ENCODE measurements at regions not wholly inside any gene's neighbourhood (a gene's known extent, or its start where the extent isn't known, plus 50 kb on each side); places are given as distances from the start of the nearest gene placed in this dataset.

- no peak for TF ChIP-seq POLR2AphosphoS5 (IDR thresholded peaks at IDR 0.05; ENCODE audit: low read depth)
- TF ChIP-seq GABPA (IDR thresholded peaks at IDR 0.05; ENCODE audit: low read depth): no peak
- TF ChIP-seq SPI1 (IDR thresholded peaks at IDR 0.05; ENCODE audit: borderline replicate concordance, low read depth): no peak
- TF ChIP-seq CTCF (IDR thresholded peaks at IDR 0.05; ENCODE audit: insufficient read depth, low read length): no peak
- TF ChIP-seq REST (IDR thresholded peaks at IDR 0.05; ENCODE audit: insufficient replicate concordance, low read depth): no peak
- Histone ChIP-seq H3K4me3 (replicated peaks; ENCODE audit: insufficient read depth, low read length) (no peak overlapping the region), H3K27ac (replicated peaks) (no peak overlapping the region), H3K27me3 (ENCODE audit: insufficient read depth, poor library complexity, severe bottlenecking) (no peaks in the 10 kb centered on the region)
- DNase-seq (ENCODE audit: low read depth in 1 of 2, low spot score in 1 of 2): no peak
These were observed 357.4 kb downstream of the ATP23 start for GRCh38 chr12:58298803-58299202.

- DNase-seq (ENCODE audit: low read depth in 1 of 2, low spot score in 1 of 2): no peak
- TF ChIP-seq POLR2AphosphoS5 (IDR thresholded peaks at IDR 0.05; ENCODE audit: low read depth): no peak
- no peak for TF ChIP-seq GABPA (IDR thresholded peaks at IDR 0.05; ENCODE audit: low read depth)
- TF ChIP-seq SPI1 (IDR thresholded peaks at IDR 0.05; ENCODE audit: borderline replicate concordance, low read depth): no peak
- TF ChIP-seq REST (IDR thresholded peaks at IDR 0.05; ENCODE audit: insufficient replicate concordance, low read depth): no peak
- no peak for TF ChIP-seq CTCF (IDR thresholded peaks at IDR 0.05; ENCODE audit: insufficient read depth, low read length)
- H3K27ac ChIP-seq (replicated peaks): no peak overlapping the region
- no peaks in the 10 kb centered on the region for H3K27me3 ChIP-seq (ENCODE audit: insufficient read depth, poor library complexity, severe bottlenecking)
- no peak overlapping the region for H3K4me3 ChIP-seq (replicated peaks; ENCODE audit: insufficient read depth, low read length)
These were observed 358.0 kb downstream of the ATP23 start for GRCh38 chr12:58299371-58299770.

- Histone ChIP-seq H3K4me3 (replicated peaks; ENCODE audit: insufficient read depth, low read length) (no peak overlapping the region), H3K27ac (replicated peaks) (no peak overlapping the region), H3K27me3 (ENCODE audit: insufficient read depth, poor library complexity, severe bottlenecking) (no peaks in the 10 kb centered on the region)
- TF ChIP-seq CTCF (IDR thresholded peaks at IDR 0.05; ENCODE audit: insufficient read depth, low read length) (no peak), GABPA (IDR thresholded peaks at IDR 0.05; ENCODE audit: low read depth) (no peak), SPI1 (IDR thresholded peaks at IDR 0.05; ENCODE audit: borderline replicate concordance, low read depth) (no peak), REST (IDR thresholded peaks at IDR 0.05; ENCODE audit: insufficient replicate concordance, low read depth) (no peak), POLR2AphosphoS5 (IDR thresholded peaks at IDR 0.05; ENCODE audit: low read depth) (no peak)
- DNase-seq (ENCODE audit: low read depth in 1 of 2, low spot score in 1 of 2): no peak
These were observed 359.8 kb downstream of the ATP23 start for GRCh38 chr12:58301038-58301729.

Measured in HL-60 (cell line).